ENCODE measurements at regions not wholly inside any gene's neighbourhood (a gene's known extent, or its start where the extent isn't known, plus 50 kb on each side); places are given as distances from the start of the nearest gene placed in this dataset.

- no peak for TF ChIP-seq CTCF (IDR thresholded peaks at IDR 0.05)
- TF ChIP-seq POLR2A (IDR thresholded peaks at IDR 0.05), result no peak
These were observed 456.5 kb upstream of the NDST3 start for GRCh38 chr4:117577686-117578311.

Data from Peyer's patch (tissue), 4 donors.